CD4-positive, alpha-beta T cell treated with Interleukin-15 for 4 hours (primary cell): ENCODE measurements at regions not wholly inside any gene's neighbourhood (a gene's known extent, or its start where the extent isn't known, plus 50 kb on each side); places are given as distances from the start of the nearest gene placed in this dataset.

ENCODE experiments used
- DNase-seq: peaks from one replicate; pipeline ENCODE4 v3.0.0-alpha.2; 2020; ENCODE audit warnings: low spot score

DNA sequence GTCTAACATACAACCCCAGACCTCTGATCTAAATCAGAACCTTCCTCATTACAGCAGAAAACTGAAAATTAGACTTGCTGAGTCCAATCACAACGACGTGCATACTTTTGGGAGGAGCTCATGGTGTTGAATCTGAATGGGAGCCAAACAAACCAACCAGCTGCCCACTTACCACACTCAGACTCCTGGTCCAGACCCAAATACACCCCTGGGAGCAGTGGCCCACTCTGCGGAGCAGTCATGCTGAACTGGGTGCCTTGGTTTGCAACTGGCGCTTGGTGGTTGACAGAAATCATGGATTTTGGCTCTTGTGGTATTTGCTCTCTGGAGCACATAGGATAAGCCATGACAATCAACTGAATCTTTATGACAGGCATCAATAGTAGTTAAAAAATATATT lies 253.6 kb upstream of the TNP1 start:
- no peak for DNase-seq

DNA sequence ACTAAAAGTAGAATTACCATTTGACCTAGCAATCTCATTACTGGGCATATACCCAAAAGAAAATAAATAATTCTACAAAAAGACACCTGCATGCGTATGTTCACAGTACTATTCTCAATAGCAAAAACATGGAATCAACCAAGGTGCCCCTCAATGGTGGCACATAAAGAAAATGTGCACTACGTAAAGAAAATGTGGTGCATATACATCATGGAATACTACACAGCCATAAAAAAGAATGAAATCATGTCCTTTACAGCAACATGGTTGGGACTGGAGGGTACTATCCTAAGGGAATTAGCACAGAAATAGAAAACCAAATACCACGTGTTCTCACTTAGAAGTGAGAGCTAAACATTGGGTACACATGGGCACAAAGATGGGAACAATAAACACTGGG lies 250.7 kb upstream of the TNP1 start:
- DNase-seq = no peak

DNA sequence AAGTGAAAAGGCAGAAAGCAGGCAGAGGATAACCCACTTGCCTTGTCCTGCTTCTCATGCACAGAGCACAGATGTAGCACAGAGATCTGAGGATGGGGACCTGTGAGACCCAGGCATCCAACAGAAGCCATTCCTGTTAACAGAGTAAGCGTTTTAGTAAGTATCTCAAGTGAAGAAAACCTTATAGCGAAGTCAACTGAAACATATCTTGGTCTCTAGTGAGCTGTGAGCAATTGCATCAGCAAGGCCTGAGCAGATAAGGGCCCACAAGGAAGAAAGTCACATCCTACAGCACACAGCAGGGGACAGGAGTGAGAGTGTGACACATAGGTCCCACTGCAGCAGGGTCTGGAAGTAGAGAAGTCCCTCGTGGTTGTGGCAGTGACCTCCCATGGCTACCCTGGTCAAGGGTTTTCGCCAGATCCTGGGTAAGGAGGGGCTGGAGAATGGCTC lies 248.7 kb upstream of the TNP1 start:
- no peak for DNase-seq

DNA sequence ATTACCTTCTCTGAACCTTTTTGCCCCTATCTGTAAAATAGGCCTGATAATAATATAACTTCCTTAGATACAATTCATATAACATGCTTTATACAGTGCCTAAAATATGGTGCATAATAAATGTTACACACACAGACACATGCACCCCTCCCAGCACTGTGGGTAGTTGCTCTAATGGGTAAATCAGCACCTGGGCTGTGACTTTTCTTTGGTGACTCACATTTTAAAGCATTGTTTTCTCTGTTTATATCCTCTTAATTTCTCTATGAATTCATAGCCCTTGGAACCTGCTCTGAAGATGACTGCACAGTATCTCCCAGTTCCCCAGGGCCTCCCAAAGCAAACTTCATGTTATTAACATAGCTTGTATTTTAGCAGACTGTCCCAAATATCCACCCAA lies 248.2 kb upstream of the TNP1 start:
- DNase-seq = no peak

DNA sequence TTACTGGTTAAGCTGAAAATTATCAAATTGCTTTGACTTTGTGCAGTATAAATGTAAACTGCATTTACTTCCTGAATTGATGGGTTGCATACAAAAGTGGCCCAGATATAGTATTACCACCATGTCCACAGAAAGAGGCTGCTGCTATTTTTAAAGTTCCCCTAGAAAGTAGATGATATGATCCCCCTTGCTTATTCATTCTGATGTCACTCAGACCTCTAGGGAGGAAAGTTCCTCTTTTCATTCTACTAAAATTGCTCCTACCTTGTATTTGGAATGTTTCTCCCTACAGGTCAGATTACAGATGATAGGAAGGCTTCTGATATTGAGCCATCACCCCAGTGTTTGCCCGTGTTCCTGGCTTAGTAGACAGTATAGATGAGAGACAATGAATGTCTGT lies 247.6 kb upstream of the TNP1 start:
- no peak for DNase-seq

DNA sequence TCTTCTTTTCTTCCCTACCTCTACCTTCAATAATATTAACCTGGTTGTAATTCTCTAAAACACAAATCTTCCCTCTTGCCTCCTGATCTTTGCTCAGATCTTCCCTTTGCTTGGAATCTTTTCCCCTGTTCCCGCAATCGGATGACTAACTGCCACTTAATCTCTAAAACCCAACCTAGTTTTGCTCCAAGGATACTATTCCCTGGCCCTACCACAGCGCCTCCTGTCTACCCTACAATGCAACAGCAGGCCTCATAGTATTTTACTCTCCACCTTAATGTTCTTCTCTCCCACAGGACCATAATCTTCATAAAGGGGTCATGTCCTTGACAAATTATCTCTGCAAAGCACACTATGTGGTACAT lies 246.8 kb upstream of the TNP1 start:
- no peak for DNase-seq

DNA sequence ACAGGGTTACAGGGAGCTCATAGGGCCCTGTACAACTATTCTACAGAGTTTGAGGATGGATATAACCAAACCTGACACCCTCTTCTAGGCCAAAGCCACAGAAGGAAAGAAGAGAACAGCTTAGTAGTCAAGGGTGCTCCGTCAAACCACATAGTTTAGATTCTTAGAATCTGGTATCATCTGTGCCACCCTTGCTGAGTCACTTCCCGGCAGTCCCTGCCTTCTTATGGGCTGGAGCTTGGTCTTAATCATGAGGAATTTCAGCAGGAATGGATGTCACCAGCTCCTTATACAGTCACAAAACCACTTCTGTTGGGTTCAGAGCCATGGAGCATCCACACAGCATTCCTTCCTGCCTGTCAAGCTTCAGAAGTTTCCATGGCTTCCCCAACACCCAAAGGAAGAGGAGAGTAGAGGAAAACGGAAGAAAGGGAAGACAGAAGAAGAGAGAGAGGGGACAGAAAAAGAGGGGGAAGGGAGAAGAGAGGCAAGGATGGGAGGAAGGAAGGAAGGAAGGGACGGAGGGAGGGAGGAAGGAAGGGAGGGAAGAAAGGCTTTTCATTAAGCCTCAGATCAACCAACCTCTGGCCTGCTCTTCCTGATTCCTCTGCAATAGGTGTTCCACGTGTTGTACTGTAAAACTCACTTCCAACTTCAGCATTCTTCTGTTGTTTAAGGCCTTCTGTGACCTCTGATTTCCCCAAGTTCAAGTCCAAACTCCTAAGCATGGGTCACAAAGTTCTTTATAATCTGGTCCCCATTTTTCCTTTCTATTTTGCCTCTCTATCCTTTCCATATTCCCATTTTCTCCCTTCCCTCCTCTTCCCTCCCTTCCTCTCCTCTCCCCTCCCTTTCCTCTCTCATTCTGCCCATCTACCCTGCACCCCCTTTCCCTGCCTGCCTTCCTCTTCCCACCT lies 246.1 kb upstream of the TNP1 start:
- DNase-seq = no peak

DNA sequence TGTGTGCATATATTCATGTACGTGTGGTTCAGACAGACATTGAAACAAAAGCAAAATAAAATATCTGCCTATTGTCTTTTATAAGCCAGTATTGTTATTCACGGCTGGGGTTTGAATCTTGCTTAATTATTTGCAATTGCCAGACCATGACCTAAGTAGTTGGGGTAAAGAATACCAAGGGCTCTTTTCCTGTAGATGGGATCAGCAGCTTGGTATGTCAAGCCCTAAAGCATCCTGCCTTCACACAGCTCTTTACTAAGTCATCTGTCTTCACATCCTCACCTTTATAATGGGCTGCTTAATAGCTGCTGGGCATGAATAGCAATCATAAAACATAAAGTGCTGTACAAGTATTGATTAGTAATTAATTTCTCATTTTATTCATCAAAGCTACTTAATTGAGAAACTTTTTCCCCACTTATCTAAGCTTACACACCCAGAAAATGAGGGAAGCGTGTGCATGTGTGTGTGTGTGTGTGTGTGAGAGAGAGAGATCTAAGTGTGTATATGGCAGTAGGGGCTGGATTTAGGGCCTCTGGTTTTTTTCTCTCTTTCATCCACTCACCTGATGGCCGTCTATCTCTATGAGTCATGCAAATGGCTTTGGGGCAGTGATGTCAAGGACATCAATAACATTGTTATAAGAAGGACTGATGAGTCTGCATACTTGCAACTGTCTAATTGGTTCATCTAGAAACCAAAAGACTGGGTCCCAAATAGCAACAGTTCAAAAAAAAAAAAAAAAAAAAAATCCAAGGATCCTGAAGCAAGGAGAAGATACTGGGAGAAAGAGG lies 244.1 kb upstream of the TNP1 start:
- no peak for DNase-seq

DNA sequence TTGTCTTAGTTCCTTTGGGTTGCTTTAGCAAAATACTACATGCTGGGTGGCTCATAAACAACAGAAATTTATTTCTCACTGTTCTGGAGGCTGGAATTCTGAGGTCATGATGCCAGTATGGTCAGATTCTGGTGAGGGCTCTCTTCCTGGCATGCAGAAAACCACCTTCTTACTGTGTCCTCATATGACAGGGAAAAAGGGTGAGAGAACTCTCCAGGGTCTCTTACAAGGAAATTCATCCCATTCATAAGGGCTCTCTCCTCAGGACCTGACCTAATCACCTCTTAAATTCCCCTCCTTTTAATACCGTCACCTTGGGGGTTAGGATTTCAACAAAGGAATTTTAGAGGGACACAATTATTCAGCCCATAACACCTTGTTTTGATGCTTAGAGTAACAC lies 243.1 kb upstream of the TNP1 start:
- DNase-seq = no peak

DNA sequence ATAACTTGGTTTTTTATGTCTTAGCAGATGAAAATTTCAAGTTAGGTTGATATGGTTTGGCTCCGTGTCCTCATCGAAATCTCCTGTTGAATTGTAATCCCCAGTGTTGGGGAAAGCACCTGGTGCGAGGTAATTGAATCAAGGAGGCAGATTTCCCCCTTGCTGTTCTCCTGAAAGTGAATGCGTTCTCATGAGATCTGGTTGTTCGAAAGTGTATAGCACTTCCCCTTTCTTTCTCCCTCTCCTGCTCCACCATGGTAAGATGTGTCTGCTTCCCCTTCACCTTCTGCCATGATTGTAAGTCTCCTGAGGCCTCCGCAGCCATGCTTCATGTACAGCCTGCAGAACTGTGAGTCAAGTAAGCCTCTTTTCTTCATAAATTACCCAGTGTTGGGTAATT lies 242.1 kb upstream of the TNP1 start:
- no peak for DNase-seq

DNA sequence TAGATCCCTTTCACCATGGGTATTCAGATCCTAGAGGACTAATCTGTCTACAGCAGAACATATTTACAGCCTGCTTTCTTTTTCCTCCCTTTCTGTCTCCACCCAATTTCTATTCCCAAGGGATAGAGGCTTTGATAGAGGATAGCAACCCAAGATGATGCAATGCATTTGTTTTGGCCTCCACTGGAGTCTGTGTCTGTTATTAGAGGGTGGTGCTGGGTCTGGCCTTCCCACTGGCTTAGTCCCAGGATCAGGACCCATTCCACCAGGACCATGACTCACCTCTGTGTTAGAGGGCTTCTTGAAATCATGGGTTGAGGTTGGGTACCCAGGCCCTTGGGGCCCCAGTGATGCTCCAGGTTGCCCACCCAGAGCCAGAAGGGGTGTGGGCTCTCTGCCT lies 239.7 kb upstream of the TNP1 start:
- no peak for DNase-seq

DNA sequence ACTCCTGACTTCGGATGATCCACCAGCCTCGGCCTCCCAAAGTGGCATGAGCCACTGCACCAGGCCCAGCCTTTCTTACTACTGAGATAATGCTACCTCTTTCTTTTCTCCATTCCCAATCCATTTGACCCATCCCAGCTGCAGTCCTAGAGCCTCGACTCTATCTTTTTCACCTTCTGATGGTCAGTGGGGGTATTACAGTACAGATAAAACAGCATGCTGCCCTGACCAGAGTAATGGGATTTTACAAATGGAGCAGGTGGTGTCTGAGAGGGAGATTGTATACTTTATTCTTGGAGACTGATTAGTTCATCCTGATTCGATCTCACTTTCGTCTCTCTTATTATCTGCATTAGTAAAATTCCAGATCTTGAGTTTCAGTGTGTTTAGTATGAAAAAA lies 238.6 kb upstream of the TNP1 start:
- DNase-seq = no peak

DNA sequence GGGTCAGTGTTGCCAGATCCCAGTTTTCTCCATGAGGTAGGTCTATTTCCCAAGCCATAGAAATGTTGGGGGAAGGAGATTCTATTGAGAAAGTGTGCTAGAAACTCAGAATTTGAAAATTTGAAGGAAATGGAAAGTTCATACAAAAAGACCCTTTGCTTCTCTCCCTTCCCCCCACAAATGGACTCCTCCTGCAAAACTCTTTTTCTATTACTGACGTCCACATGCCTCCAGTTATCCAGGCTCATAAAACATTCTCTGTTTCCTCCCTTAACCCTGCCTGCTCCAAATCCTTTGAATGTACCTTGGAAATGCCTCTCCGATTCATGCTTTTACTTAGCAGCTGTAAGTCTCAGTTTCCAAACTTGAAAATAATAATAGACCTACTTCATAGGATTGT lies 237.5 kb upstream of the TNP1 start:
- DNase-seq = no peak

DNA sequence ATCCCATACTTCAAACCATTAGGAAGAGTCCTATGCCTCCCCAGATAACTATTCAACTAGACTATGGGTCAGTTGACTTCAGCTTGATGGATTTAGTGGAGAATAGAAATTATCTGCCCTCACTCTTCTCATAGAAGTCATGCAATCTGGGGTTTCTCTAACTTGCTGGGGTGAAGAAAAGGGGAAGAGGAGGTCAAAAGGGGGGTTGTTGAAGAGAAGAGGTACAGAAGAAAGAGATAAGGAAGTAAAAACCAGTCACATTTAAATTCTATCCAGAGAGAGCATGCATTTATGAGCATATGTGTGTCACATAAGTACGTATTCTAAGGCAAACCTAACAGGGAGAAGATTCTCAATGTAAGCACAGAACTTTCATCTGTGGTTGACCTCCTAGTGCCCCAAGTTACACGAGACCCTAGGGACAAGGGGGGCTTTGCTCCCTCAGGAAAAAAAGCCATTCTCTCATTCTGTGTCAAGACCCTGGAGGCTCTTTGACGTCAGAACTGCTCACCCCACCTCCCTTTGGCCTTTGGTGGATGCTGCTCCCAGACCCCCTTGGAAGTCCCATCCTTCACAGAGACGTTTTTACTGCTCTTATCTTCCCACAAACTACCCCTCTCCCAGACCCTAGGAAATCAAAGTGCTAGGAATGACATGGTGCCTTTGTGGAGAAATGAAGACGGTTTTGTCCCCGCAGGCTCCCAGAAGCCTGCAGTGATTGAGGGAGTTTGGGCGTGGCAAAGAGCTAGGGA lies 236.8 kb upstream of the TNP1 start:
- no peak for DNase-seq

DNA sequence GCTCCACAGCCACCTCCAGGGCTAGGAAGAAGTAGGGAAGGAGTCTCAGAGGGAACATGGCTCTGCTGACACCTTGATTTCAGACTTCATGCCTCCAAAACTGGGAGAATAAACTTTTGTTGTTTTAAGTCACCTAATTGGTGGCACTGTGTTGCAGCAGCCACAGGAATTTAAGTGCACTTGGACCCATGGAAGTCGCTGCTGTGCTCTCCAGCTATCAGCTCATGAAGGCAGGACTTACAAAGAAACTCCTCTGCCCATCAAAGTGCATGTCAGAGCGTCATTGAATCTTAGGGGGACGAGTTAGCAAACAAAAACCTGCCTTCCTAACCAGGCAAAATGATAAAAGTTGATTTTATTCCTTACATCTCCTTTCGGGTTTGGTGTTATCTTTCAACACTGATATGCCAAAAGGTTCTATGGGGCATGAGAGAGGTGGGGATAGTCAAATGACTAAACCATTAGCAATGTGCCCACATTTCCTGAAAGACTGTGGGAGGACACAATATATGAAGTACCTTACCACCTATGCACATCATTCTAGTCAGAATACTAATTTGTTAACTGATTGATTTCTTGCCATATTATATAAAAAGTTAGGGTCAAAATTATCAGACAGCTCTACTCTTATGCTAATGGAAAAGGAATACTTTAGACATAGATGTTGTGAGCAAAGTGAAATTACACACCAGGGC lies 235.8 kb upstream of the TNP1 start:
- DNase-seq = no peak

DNA sequence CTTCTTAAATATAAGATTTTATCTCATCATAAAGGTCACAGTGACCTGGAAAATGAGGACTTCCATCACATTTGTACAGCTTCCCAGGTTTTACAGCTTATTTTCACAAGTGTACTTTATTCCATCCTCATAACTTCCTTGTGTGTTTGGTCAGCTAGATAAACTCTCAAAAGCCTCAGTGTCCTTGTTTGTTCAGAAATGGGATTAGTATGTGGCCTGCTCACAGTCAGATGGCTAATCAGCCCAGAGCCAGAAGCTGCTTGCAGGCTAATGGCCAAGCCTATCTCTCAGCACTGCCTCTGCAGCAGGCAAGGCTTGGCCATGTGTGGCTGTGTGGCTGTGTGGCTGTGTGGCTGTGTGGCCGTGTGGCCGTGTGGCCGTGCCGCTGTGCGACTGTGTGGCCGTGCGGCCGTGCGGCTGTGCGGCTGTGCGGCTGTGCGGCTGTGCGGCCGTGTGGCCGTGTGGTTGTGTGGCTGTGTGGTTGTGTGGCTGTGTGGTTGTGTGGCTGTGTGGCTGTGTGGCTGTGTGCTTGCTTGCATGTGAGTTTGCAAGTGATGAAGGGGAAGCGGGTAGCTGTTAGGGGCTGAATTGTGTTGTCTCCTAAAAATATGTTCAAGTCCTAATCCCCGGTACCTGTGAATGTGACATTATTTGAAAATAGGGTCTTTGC lies 233.0 kb upstream of the TNP1 start:
- no peak for DNase-seq

DNA sequence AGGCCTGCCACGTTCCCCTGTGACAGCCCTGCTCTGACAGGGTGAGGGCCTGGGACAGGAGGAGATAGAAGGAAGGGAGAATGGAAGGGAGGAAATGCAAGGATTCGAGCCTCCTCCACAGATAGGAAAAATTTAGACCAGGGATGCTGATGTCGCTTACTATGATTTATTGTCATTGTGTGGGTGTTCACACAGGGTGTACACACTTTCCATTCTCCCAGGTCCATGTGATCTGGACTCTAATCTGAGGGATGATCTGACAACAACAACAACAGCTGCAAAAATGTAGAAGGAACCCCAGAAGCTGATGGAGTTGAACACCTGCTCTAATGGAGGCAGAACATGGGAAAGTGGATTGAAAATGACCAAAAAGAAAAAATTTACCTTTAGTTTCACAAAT lies 231.7 kb upstream of the TNP1 start:
- DNase-seq = no peak

DNA sequence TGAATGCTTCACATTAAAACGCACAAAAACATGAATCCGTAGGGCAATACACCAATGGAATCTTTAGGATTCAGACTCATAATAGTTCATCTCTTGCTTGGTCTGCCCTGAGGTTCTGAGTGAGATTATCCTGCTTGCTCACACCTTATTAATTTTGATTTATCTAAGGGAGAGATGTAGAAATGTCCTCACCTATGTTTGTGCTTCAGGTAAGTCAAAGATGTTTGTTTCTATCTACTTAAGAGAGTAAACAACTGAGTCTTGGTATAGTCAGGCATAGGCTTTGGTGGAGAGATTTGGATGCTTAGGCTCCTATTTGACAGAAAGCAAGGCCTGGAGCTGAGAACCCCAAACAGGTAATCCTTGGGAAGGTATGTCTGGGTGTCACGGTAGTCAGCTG lies 231.0 kb upstream of the TNP1 start:
- no peak for DNase-seq

DNA sequence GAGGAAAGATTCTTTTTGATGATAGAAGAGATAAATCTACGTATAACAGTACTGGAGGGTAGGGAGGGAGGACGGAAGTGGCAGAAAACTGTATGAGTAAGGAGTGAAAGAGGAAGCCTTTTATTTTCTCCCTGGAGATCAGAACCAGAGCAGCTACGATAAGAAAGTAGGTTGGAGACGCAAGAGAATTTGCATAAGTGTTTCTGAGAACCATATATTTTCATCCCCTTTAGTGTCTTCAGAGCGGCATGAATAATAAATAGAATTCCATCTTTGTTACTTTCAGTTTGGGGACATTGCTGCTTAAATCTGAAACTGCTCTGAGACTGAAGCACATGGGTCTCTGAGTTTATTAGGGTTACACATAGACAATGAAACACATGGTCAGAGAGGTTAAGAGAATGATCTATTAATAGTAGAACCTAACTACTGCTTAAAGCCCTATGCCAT lies 230.2 kb upstream of the TNP1 start:
- no peak for DNase-seq

DNA sequence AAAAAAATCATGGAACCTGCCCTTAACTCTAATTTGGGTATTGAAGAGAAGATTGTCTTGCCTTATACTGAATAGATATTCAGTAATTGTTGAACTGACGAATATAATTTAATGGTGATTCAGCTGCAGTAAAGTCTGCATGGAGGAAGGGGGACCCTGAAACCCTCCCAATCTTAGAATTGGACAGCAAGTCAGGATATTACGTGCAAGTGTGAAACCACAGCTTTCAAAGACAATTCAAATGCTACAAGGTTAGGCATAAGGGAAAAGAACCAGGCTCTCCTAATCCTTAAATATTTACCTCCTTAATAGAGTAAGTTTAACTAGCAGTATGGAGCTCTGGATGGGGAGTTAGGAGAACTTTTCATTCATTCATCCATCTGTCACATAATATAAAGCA lies 226.9 kb upstream of the TNP1 start:
- no peak for DNase-seq

DNA sequence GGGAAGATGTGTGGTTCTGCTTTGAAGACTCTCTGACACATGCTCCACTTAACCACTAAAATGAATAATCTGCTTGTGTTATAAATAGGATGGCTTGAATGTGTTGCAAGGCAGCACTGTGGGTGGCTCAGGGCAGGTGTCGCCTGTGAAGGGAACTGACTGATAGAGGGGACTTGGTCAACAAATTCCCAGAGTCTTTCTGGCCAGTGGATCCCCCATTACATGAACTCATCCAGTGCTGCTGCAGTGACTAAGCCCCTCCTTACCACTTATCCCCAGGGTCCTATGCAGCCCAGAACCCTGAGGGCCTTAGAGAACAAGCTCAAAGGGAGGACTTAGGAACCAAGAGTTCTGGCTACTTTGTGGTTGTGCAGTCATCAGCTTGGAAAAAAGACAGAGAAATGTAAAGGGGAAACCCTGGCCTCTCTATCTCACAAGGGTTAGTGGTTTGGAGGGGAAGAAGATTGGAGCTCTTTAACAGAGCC lies 226.2 kb upstream of the TNP1 start:
- no peak for DNase-seq
